CD4-positive, alpha-beta memory T cell (primary cell): ENCODE measurements at regions not wholly inside any gene's neighbourhood (a gene's known extent, or its start where the extent isn't known, plus 50 kb on each side); places are given as distances from the start of the nearest gene placed in this dataset.

Experiments used
- CTCF ChIA-PET: fragments of 350-600 bp; sonication (Branson Sonifier 250); formaldehyde crosslinking; loops from one replicate; lab custom pipeline; 2021; ENCODE audit warnings: inconsistent platforms; ENCODE audit not compliant: partially characterized antibody; lab: Charles Lee
- POLR2A ChIA-PET: fragments of 350-600 bp; sonication (Branson Sonifier 250); formaldehyde crosslinking; loops from one replicate; lab custom pipeline; 2021; ENCODE audit not compliant: partially characterized antibody; lab: Charles Lee
- DNase-seq, 5 donors: peaks; one replicate each; pipeline versions ENCODE4 v3.0.0 to v3.0.0-alpha.2; 2020 to 2022; ENCODE audit warnings: mixed read lengths in 1 of 5
- H3K27ac ChIP-seq: one replicate; pipeline ENCODE4 v1.7.0; 2013; ENCODE audit warnings: low read depth, low read length
- H3K27me3 ChIP-seq: 2 replicates; pipeline ENCODE4 v1.7.0; 2013; ENCODE audit warnings: mild to moderate bottlenecking, low read length, moderate library complexity; ENCODE audit not compliant: insufficient read depth
- H3K36me3 ChIP-seq: 2 replicates; pipeline ENCODE4 v1.7.0; 2013; ENCODE audit warnings: mild to moderate bottlenecking, low read length, moderate library complexity; ENCODE audit not compliant: insufficient read depth
- H3K4me1 ChIP-seq: 2 replicates; pipeline ENCODE4 v1.7.0; 2013; ENCODE audit warnings: mild to moderate bottlenecking, low read length, moderate library complexity; ENCODE audit not compliant: insufficient read depth
- H3K4me3 ChIP-seq, 2 donors: one replicate each; pipeline ENCODE4 v1.7.0; 2013; ENCODE audit warnings: low read length in 2 of 2, mild to moderate bottlenecking in 1 of 2
- H3K9me3 ChIP-seq, 2 donors: one replicate each; pipeline ENCODE4 v1.7.0; 2013; ENCODE audit warnings: low read length in 2 of 2, control low read depth in 1 of 2; ENCODE audit not compliant: control insufficient read depth in 1 of 2
- H3K27ac Mint-ChIP-seq, 7 donors: one replicate each; pipeline ENCODE4 v1.8.0; 2020 to 2021; ENCODE audit warnings: mixed read lengths in 7 of 7, mild to moderate bottlenecking in 6 of 7, inconsistent platforms in 3 of 7, moderate library complexity in 3 of 7
- H3K27me3 Mint-ChIP-seq, 2 donors: one replicate each; pipeline ENCODE4 v1.8.0; 2020 to 2021; ENCODE audit warnings: mixed read lengths in 2 of 2
- H3K36me3 Mint-ChIP-seq, 2 donors: one replicate each; pipeline ENCODE4 v1.8.0; 2020 to 2021; ENCODE audit warnings: mixed read lengths in 2 of 2, inconsistent platforms in 1 of 2, mild to moderate bottlenecking in 1 of 2
- H3K4me1 Mint-ChIP-seq, 4 donors: one replicate each; pipeline ENCODE4 v1.8.0; 2020 to 2021; ENCODE audit warnings: mixed read lengths in 4 of 4, mild to moderate bottlenecking in 1 of 4
- H3K4me3 Mint-ChIP-seq, 8 donors: one replicate each; pipeline ENCODE4 v1.8.0; 2020 to 2021; ENCODE audit warnings: mixed read lengths in 8 of 8, mild to moderate bottlenecking in 7 of 8, moderate library complexity in 6 of 8, inconsistent platforms in 3 of 8
- H3K9me3 Mint-ChIP-seq, 8 donors: one replicate each; pipeline ENCODE4 v1.8.0; 2020 to 2021; ENCODE audit warnings: mixed read lengths in 8 of 8, mild to moderate bottlenecking in 5 of 8, inconsistent platforms in 3 of 8, moderate library complexity in 1 of 8
- intact Hi-C: fragments of 100-400 bp; cut with micrococcal nuclease; formaldehyde crosslinking; loops from one replicate; pipeline ENCODE4 v1.15.1; 2023

DNA sequence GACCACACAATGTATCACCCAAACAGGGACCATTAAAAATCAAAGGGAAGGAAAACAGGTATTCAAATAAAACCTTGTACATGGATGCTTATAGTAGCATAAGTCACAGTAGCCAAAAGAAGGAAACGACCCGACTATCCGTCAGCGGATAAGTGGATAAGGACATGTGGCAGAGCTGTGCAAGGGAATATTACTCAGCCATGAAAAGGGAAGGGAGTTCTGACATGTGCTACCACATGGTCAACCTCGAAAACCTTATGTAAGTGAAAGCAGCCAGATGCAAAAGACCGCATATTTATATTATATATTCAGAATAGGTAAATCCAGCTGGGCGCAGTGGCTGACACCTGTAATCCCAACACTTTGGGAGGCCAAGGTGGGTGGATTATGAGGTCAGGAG lies 193.3 kb downstream of the NPHP4 start:
- Mint-ChIP-seq H3K27me3 (peaks cover 0 to 4% of the 10 kb centered on the region in 2 donors), H3K9me3 (peaks cover 0 to 6% (median 0%) of the 10 kb centered on the region in 8 donors), H3K4me1 (no peaks in the 10 kb centered on the region), H3K27ac (no peak overlapping the region), H3K4me3 (no peak overlapping the region), H3K36me3 (no peaks in the 10 kb centered on the region)
- H3K4me1 ChIP-seq, result no peaks in the 10 kb centered on the region
- intact Hi-C loops, result no loop called here
- no peak overlapping the region for H3K4me3 ChIP-seq
- ChIA-PET POLR2A (no interaction called here), CTCF (no interaction called here)
- H3K9me3 ChIP-seq, result no peaks in the 10 kb centered on the region
- DNase-seq, result no peak
- no peak overlapping the region for H3K27ac ChIP-seq
- H3K27me3 ChIP-seq, result peaks cover 4% of the 10 kb centered on the region
- H3K36me3 ChIP-seq, result no peaks in the 10 kb centered on the region

DNA sequence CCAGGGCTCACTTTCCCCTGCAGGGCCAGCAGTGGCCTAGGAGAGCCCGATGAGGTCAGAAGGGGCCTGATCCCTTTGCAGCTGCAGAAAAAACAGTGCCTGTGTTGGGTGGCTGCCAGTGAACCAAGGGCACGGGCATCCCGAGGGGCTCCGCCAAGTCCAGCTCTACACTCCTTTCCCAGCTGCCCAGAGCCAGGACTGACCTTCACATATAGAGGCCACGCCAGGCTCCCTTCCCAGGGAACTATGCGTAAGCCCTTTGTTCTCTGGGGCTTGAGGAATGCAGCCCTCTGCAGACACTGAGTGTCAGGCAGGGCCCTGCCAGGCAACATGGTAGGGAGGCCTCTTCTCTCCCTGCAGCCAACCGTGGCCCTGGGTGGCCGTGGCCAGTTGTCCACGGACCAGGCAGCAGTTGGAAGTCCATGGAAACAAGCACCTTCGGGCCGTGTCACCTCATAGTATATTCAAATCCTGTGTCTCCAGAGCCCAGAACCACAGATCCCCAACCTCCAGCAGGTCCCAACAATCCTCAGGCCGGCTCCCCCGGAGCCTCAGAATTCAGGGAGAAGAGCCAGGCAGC lies 194.0 kb downstream of the NPHP4 start:
- Mint-ChIP-seq H3K4me1 (no peaks in the 10 kb centered on the region), H3K36me3 (no peaks in the 10 kb centered on the region), H3K27ac (no peak overlapping the region), H3K9me3 (peaks cover 0 to 9% (median 0%) of the 10 kb centered on the region in 8 donors), H3K4me3 (no peak overlapping the region), H3K27me3 (peaks cover 0 to 7% of the 10 kb centered on the region in 2 donors)
- no peak overlapping the region for H3K4me3 ChIP-seq
- POLR2A ChIA-PET, result no interaction called here
- no peaks in the 10 kb centered on the region for H3K36me3 ChIP-seq
- H3K4me1 ChIP-seq, result no peaks in the 10 kb centered on the region
- no peaks in the 10 kb centered on the region for H3K9me3 ChIP-seq
- peaks cover 4% of the 10 kb centered on the region for H3K27me3 ChIP-seq
- DNase-seq, result no peak
- CTCF ChIA-PET, result no interaction called here
- H3K27ac ChIP-seq, result no peak overlapping the region
- intact Hi-C loops, result no loop called here

DNA sequence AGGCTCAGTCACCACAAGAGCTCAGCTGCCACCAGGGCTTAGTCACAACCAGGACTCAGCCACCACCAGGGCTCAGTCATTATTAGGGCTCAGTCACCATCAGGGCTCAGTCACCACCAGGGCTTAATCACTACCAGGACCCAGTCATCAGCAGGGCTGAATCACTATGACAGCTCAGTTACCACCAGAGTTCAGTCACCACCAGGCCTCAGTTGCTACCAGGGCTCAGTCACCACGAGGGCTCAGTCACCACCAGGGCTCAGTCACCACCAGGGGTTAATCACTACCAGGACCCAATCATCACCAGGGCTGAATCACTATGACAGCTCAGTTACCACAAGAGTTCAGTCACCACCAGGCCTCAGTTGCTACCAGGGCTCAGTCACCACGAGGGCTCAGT lies 196.2 kb downstream of the NPHP4 start:
- Histone ChIP-seq H3K27me3 (peaks cover 4% of the 10 kb centered on the region), H3K4me1 (no peaks in the 10 kb centered on the region), H3K4me3 (no peak overlapping the region), H3K9me3 (no peaks in the 10 kb centered on the region), H3K36me3 (no peaks in the 10 kb centered on the region), H3K27ac (no peak overlapping the region)
- H3K27me3 Mint-ChIP-seq, result peaks cover 3 to 14% of the 10 kb centered on the region in 2 donors
- no peaks in the 10 kb centered on the region for H3K36me3 Mint-ChIP-seq
- ChIA-PET POLR2A (no interaction called here), CTCF (no interaction called here)
- no peaks in the 10 kb centered on the region for H3K4me1 Mint-ChIP-seq
- intact Hi-C loops, result no loop called here
- no peak overlapping the region for H3K27ac Mint-ChIP-seq
- H3K9me3 Mint-ChIP-seq, result peaks cover 0 to 9% (median 3%) of the 10 kb centered on the region in 8 donors
- DNase-seq, result no peak
- no peak overlapping the region for H3K4me3 Mint-ChIP-seq

DNA sequence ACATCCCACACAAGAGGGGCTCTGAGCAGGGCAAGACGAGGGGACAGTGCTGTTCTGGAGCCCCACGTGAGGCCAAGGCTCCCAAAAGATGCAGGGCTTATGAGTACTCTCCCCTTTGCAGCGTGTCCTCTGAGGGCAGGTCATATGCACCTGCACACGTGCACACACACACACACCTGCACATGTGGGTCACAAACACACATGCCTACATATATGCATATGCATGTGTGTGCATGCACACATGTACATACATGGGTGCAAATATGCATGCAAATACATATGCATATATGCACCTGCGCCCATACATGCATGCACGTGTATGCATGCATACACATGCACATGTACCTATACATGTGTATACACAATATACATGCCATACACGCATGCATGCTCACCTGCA lies 197.9 kb downstream of the NPHP4 start:
- DNase-seq, result no peak
- H3K36me3 ChIP-seq, result no peaks in the 10 kb centered on the region
- H3K4me1 ChIP-seq, result no peaks in the 10 kb centered on the region
- POLR2A ChIA-PET, result no interaction called here
- CTCF ChIA-PET, result no interaction called here
- peaks cover 4% of the 10 kb centered on the region for H3K27me3 ChIP-seq
- no peak overlapping the region for H3K27ac ChIP-seq
- H3K36me3 Mint-ChIP-seq, result no peaks in the 10 kb centered on the region
- intact Hi-C loops, result no loop called here
- no peak overlapping the region for H3K4me3 Mint-ChIP-seq
- peaks cover 0 to 15% (median 7%) of the 10 kb centered on the region in 8 donors for H3K9me3 Mint-ChIP-seq
- H3K9me3 ChIP-seq, result no peaks in the 10 kb centered on the region
- H3K4me1 Mint-ChIP-seq, result no peaks in the 10 kb centered on the region
- no peak overlapping the region for H3K27ac Mint-ChIP-seq
- H3K4me3 ChIP-seq, result no peak overlapping the region
- peaks cover 3 to 19% of the 10 kb centered on the region in 2 donors for H3K27me3 Mint-ChIP-seq

DNA sequence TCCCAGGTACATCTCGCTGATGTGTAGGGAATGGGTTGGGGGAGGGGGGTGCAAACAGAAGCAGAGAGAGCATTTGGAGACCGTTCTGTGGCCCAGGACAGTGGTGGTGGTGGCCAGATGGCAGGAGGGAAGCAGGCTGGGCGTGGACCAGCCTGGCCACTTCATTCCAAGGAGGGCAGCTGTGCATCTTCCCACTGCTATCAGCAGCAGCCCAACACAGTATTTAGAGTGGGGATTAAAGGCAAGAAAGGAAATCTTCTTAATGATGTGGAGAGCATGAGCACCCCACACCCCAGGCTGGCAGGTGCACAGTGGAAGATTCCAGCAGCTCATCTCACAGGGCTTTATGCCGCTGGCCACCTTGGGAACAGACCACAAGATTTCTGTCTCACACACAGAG lies 198.7 kb downstream of the NPHP4 start:
- intact Hi-C loops, result no loop called here
- no peaks in the 10 kb centered on the region for H3K9me3 ChIP-seq
- H3K4me1 ChIP-seq, result no peaks in the 10 kb centered on the region
- H3K27ac ChIP-seq, result no peak overlapping the region
- no peak overlapping the region for H3K27ac Mint-ChIP-seq
- ChIA-PET CTCF (no interaction called here), POLR2A (no interaction called here)
- peaks cover 4% of the 10 kb centered on the region for H3K27me3 ChIP-seq
- DNase-seq, result no peak
- no peaks in the 10 kb centered on the region for H3K36me3 ChIP-seq
- H3K36me3 Mint-ChIP-seq, result no peaks in the 10 kb centered on the region
- no peak overlapping the region for H3K4me3 ChIP-seq
- H3K9me3 Mint-ChIP-seq, result peaks cover 0 to 22% (median 10%) of the 10 kb centered on the region in 8 donors
- H3K27me3 Mint-ChIP-seq, result peaks cover 4 to 19% of the 10 kb centered on the region in 2 donors
- H3K4me3 Mint-ChIP-seq, result peak overlapping the region in 1 of 8 donors; percentile 12
- H3K4me1 Mint-ChIP-seq, result no peaks in the 10 kb centered on the region

DNA sequence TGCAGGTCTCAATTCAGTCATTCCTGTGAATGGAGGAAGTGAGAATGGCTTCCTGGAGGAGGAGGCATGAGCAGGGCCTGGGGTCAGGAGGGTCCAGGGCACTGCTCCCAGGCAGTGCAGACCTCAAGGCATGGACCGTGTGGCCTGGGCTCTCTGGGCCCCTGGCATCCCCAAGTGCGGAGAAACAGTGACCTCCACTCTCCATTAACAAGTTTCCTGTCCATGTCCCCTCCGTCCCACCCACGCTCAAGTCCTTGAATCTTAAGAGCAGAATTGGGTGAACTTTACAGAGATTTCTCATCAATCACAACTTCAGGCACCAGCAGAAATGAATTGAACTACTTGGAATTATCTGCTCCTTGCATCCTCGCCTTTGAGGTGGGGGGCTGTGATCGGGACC lies 211.1 kb downstream of the NPHP4 start:
- POLR2A ChIA-PET, result no interaction called here
- H3K27me3 ChIP-seq, result no peaks in the 10 kb centered on the region
- Mint-ChIP-seq H3K4me1 (no peaks in the 10 kb centered on the region), H3K4me3 (no peak overlapping the region), H3K27ac (no peak overlapping the region), H3K9me3 (peaks cover 0 to 9% (median 5%) of the 10 kb centered on the region in 8 donors), H3K36me3 (no peaks in the 10 kb centered on the region), H3K27me3 (peaks cover 5 to 6% of the 10 kb centered on the region in 2 donors)
- no peaks in the 10 kb centered on the region for H3K9me3 ChIP-seq
- CTCF ChIA-PET, result no interaction called here
- H3K4me3 ChIP-seq, result no peak overlapping the region
- intact Hi-C loops, result no loop called here
- H3K27ac ChIP-seq, result no peak overlapping the region
- no peaks in the 10 kb centered on the region for H3K36me3 ChIP-seq
- no peak for DNase-seq
- no peaks in the 10 kb centered on the region for H3K4me1 ChIP-seq

DNA sequence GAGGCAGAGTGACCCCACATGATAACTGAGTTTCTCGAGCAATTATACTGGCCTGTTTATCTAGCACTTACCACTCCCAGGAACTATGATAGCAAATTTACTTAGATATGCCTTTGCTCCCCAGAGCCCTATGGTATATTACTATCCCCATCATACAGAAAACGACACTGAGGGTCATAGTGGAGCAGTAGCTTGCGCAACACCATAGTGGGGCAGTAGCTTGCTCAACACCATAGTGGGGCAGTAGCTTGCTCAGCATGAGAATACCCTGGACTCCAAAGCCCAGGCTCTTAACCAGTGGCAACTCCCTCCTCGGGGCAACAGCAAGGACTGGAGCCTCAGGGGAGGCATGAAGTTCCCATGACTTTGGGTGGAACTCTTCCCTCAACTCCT lies 211.9 kb downstream of the NPHP4 start:
- ChIA-PET POLR2A (no interaction called here), CTCF (no interaction called here)
- H3K4me1 ChIP-seq, result no peaks in the 10 kb centered on the region

More for the DNA sequence above, 211.9 kb downstream of the NPHP4 start:
- Mint-ChIP-seq H3K36me3 (no peaks in the 10 kb centered on the region), H3K4me3 (no peak overlapping the region), H3K9me3 (peaks cover 0 to 9% (median 3%) of the 10 kb centered on the region in 8 donors), H3K4me1 (no peaks in the 10 kb centered on the region), H3K27ac (no peak overlapping the region), H3K27me3 (peaks cover 2 to 5% of the 10 kb centered on the region in 2 donors)
- no peak for DNase-seq
- H3K27ac ChIP-seq, result no peak overlapping the region
- no peaks in the 10 kb centered on the region for H3K9me3 ChIP-seq
- H3K4me3 ChIP-seq, result no peak overlapping the region
- intact Hi-C loops, result no loop called here
- H3K36me3 ChIP-seq, result no peaks in the 10 kb centered on the region
- H3K27me3 ChIP-seq, result no peaks in the 10 kb centered on the region
